PFSK-1 (cell line): ENCODE measurements at regions not wholly inside any gene's neighbourhood (a gene's known extent, or its start where the extent isn't known, plus 50 kb on each side); places are given as distances from the start of the nearest gene placed in this dataset.

Source experiments
- FOXP2 ChIP-seq: optimal IDR thresholded peaks from 2 replicates; pipeline ENCODE3; 2011; ENCODE audit warnings: borderline replicate concordance, control low read depth, inconsistent platforms; ENCODE audit not compliant: insufficient read depth; ENCODE audit errors: extremely low read length, extremely low read depth
- POLR2AphosphoS5 ChIP-seq: IDR thresholded peaks from 2 replicates; pipeline ENCODE4 v1.6.1; 2012; ENCODE audit warnings: low read depth, mild to moderate bottlenecking, control low read depth, low read length, moderate library complexity
- SIN3A ChIP-seq: IDR thresholded peaks from 2 replicates; pipeline ENCODE4 v1.6.1; 2012; ENCODE audit warnings: mild to moderate bottlenecking, low read length, moderate library complexity, borderline replicate concordance; ENCODE audit not compliant: insufficient read depth
- TAF1 ChIP-seq: IDR thresholded peaks from 2 replicates; pipeline ENCODE4 v1.6.1; 2012; ENCODE audit warnings: low read length, control low read depth, borderline replicate concordance; ENCODE audit not compliant: insufficient read depth
- TF ChIP-seq, protein P1 (sequence below), 2 experiments: IDR thresholded peaks; 2 replicates each; pipeline versions ENCODE4 v1.6.1 to v1.8.0; 2011 to 2012; ENCODE audit warnings: low read depth in 2 of 2, low read length in 2 of 2, control low read depth in 1 of 2, inconsistent platforms in 1 of 2, mild to moderate bottlenecking in 1 of 2, moderate library complexity in 1 of 2; ENCODE audit not compliant: insufficient read depth in 1 of 2

DNA sequence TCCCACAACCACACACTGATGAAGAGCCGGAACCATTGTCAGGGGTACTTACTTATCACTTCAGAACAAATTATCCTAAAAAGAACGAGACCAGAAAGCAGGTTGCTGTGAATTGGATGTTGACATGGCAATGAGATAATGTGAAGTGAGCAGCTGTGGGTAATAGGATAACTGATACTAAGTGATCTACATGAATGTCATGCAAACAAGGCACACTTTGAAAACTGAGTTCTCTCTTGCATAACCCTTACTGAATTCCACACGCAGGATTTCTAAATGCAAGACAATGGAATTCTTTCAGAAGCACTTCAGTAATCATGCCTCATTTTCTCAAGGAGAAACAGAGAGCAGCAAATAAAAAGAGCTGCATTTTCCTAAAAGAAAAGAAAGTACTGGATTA, 242.5 kb upstream of the TMEM229A start:
- TF ChIP-seq, protein P1, sequence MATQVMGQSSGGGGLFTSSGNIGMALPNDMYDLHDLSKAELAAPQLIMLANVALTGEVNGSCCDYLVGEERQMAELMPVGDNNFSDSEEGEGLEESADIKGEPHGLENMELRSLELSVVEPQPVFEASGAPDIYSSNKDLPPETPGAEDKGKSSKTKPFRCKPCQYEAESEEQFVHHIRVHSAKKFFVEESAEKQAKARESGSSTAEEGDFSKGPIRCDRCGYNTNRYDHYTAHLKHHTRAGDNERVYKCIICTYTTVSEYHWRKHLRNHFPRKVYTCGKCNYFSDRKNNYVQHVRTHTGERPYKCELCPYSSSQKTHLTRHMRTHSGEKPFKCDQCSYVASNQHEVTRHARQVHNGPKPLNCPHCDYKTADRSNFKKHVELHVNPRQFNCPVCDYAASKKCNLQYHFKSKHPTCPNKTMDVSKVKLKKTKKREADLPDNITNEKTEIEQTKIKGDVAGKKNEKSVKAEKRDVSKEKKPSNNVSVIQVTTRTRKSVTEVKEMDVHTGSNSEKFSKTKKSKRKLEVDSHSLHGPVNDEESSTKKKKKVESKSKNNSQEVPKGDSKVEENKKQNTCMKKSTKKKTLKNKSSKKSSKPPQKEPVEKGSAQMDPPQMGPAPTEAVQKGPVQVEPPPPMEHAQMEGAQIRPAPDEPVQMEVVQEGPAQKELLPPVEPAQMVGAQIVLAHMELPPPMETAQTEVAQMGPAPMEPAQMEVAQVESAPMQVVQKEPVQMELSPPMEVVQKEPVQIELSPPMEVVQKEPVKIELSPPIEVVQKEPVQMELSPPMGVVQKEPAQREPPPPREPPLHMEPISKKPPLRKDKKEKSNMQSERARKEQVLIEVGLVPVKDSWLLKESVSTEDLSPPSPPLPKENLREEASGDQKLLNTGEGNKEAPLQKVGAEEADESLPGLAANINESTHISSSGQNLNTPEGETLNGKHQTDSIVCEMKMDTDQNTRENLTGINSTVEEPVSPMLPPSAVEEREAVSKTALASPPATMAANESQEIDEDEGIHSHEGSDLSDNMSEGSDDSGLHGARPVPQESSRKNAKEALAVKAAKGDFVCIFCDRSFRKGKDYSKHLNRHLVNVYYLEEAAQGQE (IDR thresholded peaks at IDR 0.05; ENCODE audit: insufficient read depth in 1 of 2, low read depth in 2 of 2, low read length in 2 of 2), result no peak
- TF ChIP-seq FOXP2, result no peak
- no peak for TF ChIP-seq POLR2AphosphoS5
- no peak for TF ChIP-seq TAF1
- no peak for TF ChIP-seq SIN3A
